A673 (cell line): ENCODE measurements at regions not wholly inside any gene's neighbourhood (a gene's known extent, or its start where the extent isn't known, plus 50 kb on each side); places are given as distances from the start of the nearest gene placed in this dataset.

Experiments
- BruUV-seq: library from RNA; stranded (reverse); fragments of 400-500 nt; replicated peaks from 2 replicates; lab custom pipeline; 2021; lab: Mats Ljungman, UMichigan
- CTCF ChIA-PET: fragments of 300-600 bp; sonication (Branson Sonifier 250); formaldehyde crosslinking; loops from one replicate; lab custom pipeline; 2022; ENCODE audit warnings: antibody characterized with exemption; lab: Charles Lee
- POLR2A ChIA-PET: fragments of 300-600 bp; sonication (Branson Sonifier 250); formaldehyde crosslinking; loops from one replicate; lab custom pipeline; 2022; ENCODE audit warnings: antibody characterized with exemption; ENCODE audit not compliant: low non-redundant PET; lab: Charles Lee
- DNase-seq: peaks from one replicate; pipeline ENCODE4 v3.0.0-alpha.2; 2015; ENCODE audit warnings: low spot score
- H3K27ac ChIP-seq: fragments of 200-600 bp; sonication (generic); 2 replicates; pipeline ENCODE4 v1.5.1; 2016; ENCODE audit warnings: mixed run types, low read depth, mild to moderate bottlenecking, mixed read lengths, antibody characterized with exemption, low read length; ENCODE audit not compliant: poor library complexity, severe bottlenecking
- H3K27me3 ChIP-seq: fragments of 200-600 bp; sonication (generic); replicated peaks from 2 replicates; pipeline ENCODE4 v1.6.1; 2017; ENCODE audit warnings: mixed run types, low read depth, mild to moderate bottlenecking, mixed read lengths, antibody characterized with exemption, low read length; ENCODE audit not compliant: insufficient read depth, poor library complexity
- H3K36me3 ChIP-seq: fragments of 200-600 bp; sonication (generic); 2 replicates; pipeline ENCODE4 v1.6.1; 2016; ENCODE audit warnings: mixed run types, mild to moderate bottlenecking, mixed read lengths, antibody characterized with exemption, low read length; ENCODE audit not compliant: insufficient read depth, poor library complexity, severe bottlenecking
- H3K4me1 ChIP-seq: fragments of 200-600 bp; sonication (generic); 2 replicates; pipeline ENCODE4 v1.6.1; 2017; ENCODE audit warnings: mixed run types, mild to moderate bottlenecking, mixed read lengths, antibody characterized with exemption, low read length; ENCODE audit not compliant: insufficient read depth, poor library complexity, severe bottlenecking
- H3K4me3 ChIP-seq: fragments of 200-600 bp; sonication (generic); 2 replicates; pipeline ENCODE4 v1.5.1; 2016; ENCODE audit warnings: low read depth, mixed run types, mild to moderate bottlenecking, mixed read lengths, low read length; ENCODE audit not compliant: poor library complexity, severe bottlenecking
- H3K9me3 ChIP-seq: fragments of 200-600 bp; sonication (generic); 2 replicates; pipeline ENCODE4 v1.6.1; 2016; ENCODE audit warnings: mixed run types, low read depth, mild to moderate bottlenecking, mixed read lengths, antibody characterized with exemption, low read length; ENCODE audit not compliant: poor library complexity, severe bottlenecking
- CTCF ChIP-seq: fragments of 300-800, 200-600 bp; sonication (generic); conservative IDR thresholded peaks from 2 replicates; pipeline ENCODE4 v1.5.1; 2017; ENCODE audit warnings: low read depth, mild to moderate bottlenecking, antibody characterized with exemption, low read length, moderate library complexity, mixed read lengths
- EZH2 ChIP-seq: fragments of 200-600 bp; sonication (generic); IDR thresholded peaks from 2 replicates; pipeline ENCODE4 v1.6.1; 2017; ENCODE audit warnings: borderline replicate concordance, low read depth, mild to moderate bottlenecking, mixed read lengths, antibody characterized with exemption, low read length; ENCODE audit not compliant: poor library complexity, severe bottlenecking
- intact Hi-C: fragments of 100-400 bp; cut with micrococcal nuclease; formaldehyde crosslinking; loops from one replicate; pipeline ENCODE4 v1.10.0; 2022; ENCODE audit not compliant: unreplicated experiment

- ChIA-PET CTCF (no interaction called here), POLR2A (no interaction called here)
- no TSS peak for BruUV-seq
- no peaks in the 10 kb centered on the region for H3K36me3 ChIP-seq
- H3K4me3 ChIP-seq, result no peak overlapping the region
- no peak overlapping the region for H3K27ac ChIP-seq
- intact Hi-C loops, result no loop called here
- H3K27me3 ChIP-seq, result no peaks in the 10 kb centered on the region
- H3K9me3 ChIP-seq, result no peaks in the 10 kb centered on the region
- peak; percentile 16 for DNase-seq
- TF ChIP-seq EZH2 (no peak), CTCF (no peak)
- H3K4me1 ChIP-seq, result no peaks in the 10 kb centered on the region
Measured at GRCh38 chr2:6290217-6291015, 575.3 kb downstream of the CMPK2 start.

DNA sequence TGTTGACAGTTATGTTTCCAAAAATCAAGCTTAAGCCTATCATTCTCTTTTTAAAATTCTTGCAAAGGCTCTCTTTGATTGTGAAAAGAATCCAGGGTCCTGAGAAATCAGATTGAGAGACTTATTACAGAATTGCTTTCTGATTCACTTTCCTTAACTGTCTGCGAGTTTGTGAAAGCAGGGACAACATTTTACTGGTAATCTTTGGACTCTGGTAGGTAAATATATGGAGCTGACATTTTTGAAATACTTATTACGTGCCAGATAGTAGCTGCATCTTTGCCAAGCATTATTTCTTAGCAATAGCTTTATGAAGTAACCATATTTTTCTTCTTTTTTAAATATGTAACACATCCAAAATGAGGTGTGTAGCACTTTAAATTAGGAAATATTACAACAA, 570.9 kb downstream of the CMPK2 start:
- intact Hi-C loops, result no loop called here
- Histone ChIP-seq H3K4me3 (no peak overlapping the region), H3K4me1 (no peaks in the 10 kb centered on the region), H3K36me3 (no peaks in the 10 kb centered on the region), H3K9me3 (no peaks in the 10 kb centered on the region), H3K27me3 (no peaks in the 10 kb centered on the region), H3K27ac (no peak overlapping the region)
- DNase-seq, result no peak
- POLR2A ChIA-PET, result no interaction called here
- CTCF ChIA-PET, result no interaction called here
- TF ChIP-seq CTCF, result no peak
- no peak for TF ChIP-seq EZH2
- no TSS peak for BruUV-seq

- BruUV-seq, result no TSS peak
- CTCF ChIA-PET, result no interaction called here
- Histone ChIP-seq H3K4me3 (no peak overlapping the region), H3K27me3 (no peaks in the 10 kb centered on the region), H3K27ac (no peak overlapping the region), H3K4me1 (no peaks in the 10 kb centered on the region), H3K36me3 (no peaks in the 10 kb centered on the region), H3K9me3 (no peaks in the 10 kb centered on the region)
- intact Hi-C loops, result no loop called here
- TF ChIP-seq CTCF, result no peak
- TF ChIP-seq EZH2, result no peak
- POLR2A ChIA-PET, result no interaction called here
- no peak for DNase-seq
Measured at GRCh38 chr2:6297238-6297637, 568.5 kb downstream of the CMPK2 start.
